Stimulated activated CD4-positive, alpha-beta T cell treated with anti-CD3 and anti-CD28 coated beads, Interleukin-12 subunit alpha, Interleukin-12 subunit beta, amount 100 ng/mL, for 24 hours (primary cell): ENCODE measurements at regions not wholly inside any gene's neighbourhood (a gene's known extent, or its start where the extent isn't known, plus 50 kb on each side); places are given as distances from the start of the nearest gene placed in this dataset.

Source experiments
- DNase-seq, 2 experiments: peaks; one replicate each; pipeline ENCODE4 v3.0.0-alpha.2; 2020; ENCODE audit warnings: low read depth in 2 of 2

GRCh38 chr17:79281803-79282202, 207.2 kb downstream of the ENGASE start:
- no peak for DNase-seq

- no peak for DNase-seq
These were observed 206.4 kb downstream of the ENGASE start for GRCh38 chr17:79280866-79281572.

- DNase-seq = no peak
These were observed 205.4 kb downstream of the ENGASE start for GRCh38 chr17:79280010-79280409.

GRCh38 chr17:79279320-79279719, 204.7 kb downstream of the ENGASE start:
- DNase-seq = no peak

- DNase-seq = no peak
These were observed 202.2 kb downstream of the ENGASE start for GRCh38 chr17:79276821-79277220.

GRCh38 chr17:79273660-79274059, 199.0 kb downstream of the ENGASE start:
- DNase-seq = no peak

GRCh38 chr17:79272666-79273219, 198.1 kb downstream of the ENGASE start:
- no peak for DNase-seq

- no peak for DNase-seq
These were observed 197.6 kb downstream of the ENGASE start for GRCh38 chr17:79272220-79272619.

- DNase-seq = no peak
These were observed 195.0 kb downstream of the ENGASE start for GRCh38 chr17:79269620-79270019.

- DNase-seq = no peak
These were observed 188.6 kb downstream of the ENGASE start for GRCh38 chr17:79263191-79263590.

- DNase-seq = no peak
These were observed 188.0 kb downstream of the ENGASE start for GRCh38 chr17:79262624-79263023.

- DNase-seq = no peak
These were observed 186.9 kb downstream of the ENGASE start for GRCh38 chr17:79261355-79262072.

- no peak for DNase-seq
These were observed 184.2 kb downstream of the ENGASE start for GRCh38 chr17:79258843-79259242.

- no peak for DNase-seq
These were observed 183.4 kb downstream of the ENGASE start for GRCh38 chr17:79258041-79258440.

GRCh38 chr17:79255926-79256585, 181.4 kb downstream of the ENGASE start:
- no peak for DNase-seq

- no peak for DNase-seq
These were observed 180.8 kb downstream of the ENGASE start for GRCh38 chr17:79255456-79255855.

GRCh38 chr17:79255046-79255445, 180.4 kb downstream of the ENGASE start:
- no peak for DNase-seq

- DNase-seq = no peak
These were observed 178.3 kb downstream of the ENGASE start for GRCh38 chr17:79252886-79253285.

GRCh38 chr17:79251824-79252223, 177.2 kb downstream of the ENGASE start:
- no peak for DNase-seq

- no peak for DNase-seq
These were observed 175.4 kb downstream of the ENGASE start for GRCh38 chr17:79249929-79250521.

- no peak for DNase-seq
These were observed 174.3 kb downstream of the ENGASE start for GRCh38 chr17:79248843-79249493.
